Neural cell (in vitro differentiated cells): ENCODE measurements at regions not wholly inside any gene's neighbourhood (a gene's known extent, or its start where the extent isn't known, plus 50 kb on each side); places are given as distances from the start of the nearest gene placed in this dataset.
"Not testable (repeated sequence)": the region's sequence is repeated elsewhere in the genome, so short reads cannot be mapped to it uniquely, and the experiment has no call there.

Experiments used
- H2AFZ ChIP-seq: fragments of 200-600, 300-800 bp; sonication (generic), shearing (Covaris generic); 2 replicates; pipeline ENCODE4 v1.6.0; 2014; ENCODE audit warnings: low read depth, mild to moderate bottlenecking, antibody characterized with exemption, low read length, moderate library complexity
- H3F3A ChIP-seq: fragments of 200-600 bp; shearing (Covaris generic); 2 replicates; pipeline ENCODE4 v1.6.1; 2016; ENCODE audit warnings: mild to moderate bottlenecking, moderate library complexity, mixed read lengths, antibody characterized with exemption, low read length; ENCODE audit not compliant: insufficient read depth, poor library complexity, severe bottlenecking
- H3K27ac ChIP-seq: fragments of 200-600, 300-800 bp; sonication (generic), shearing (Covaris generic); 2 replicates; pipeline ENCODE4 v1.5.1; 2014; ENCODE audit warnings: mild to moderate bottlenecking, low read length, moderate library complexity
- H3K27me3 ChIP-seq: fragments of 300-800, 200-600 bp; sonication (generic), shearing (Covaris generic); 2 replicates; pipeline ENCODE4 v1.6.0; 2014; ENCODE audit warnings: mild to moderate bottlenecking, low read depth, low read length, moderate library complexity; ENCODE audit not compliant: insufficient read depth
- H3K36me3 ChIP-seq: fragments of 300-800, 200-600 bp; sonication (generic), shearing (Covaris generic); 2 replicates; pipeline ENCODE4 v1.5.1; 2014; ENCODE audit warnings: mild to moderate bottlenecking, antibody characterized with exemption, low read length, moderate library complexity; ENCODE audit not compliant: insufficient read depth
- H3K4me2 ChIP-seq: fragments of 300-800, 200-600 bp; sonication (generic), shearing (Covaris generic); 2 replicates; pipeline ENCODE4 v1.6.0; 2014; ENCODE audit warnings: mild to moderate bottlenecking, low read length
- H3K4me3 ChIP-seq: fragments of 300-800, 200-600 bp; sonication (generic), shearing (Covaris generic); 2 replicates; pipeline ENCODE4 v1.5.1; 2014; ENCODE audit warnings: mild to moderate bottlenecking, low read length, moderate library complexity
- H3K79me2 ChIP-seq: fragments of 200-600 bp; shearing (Covaris generic); replicated peaks from 2 replicates; pipeline ENCODE4 v1.6.0; 2014; ENCODE audit warnings: mild to moderate bottlenecking, low read length, moderate library complexity; ENCODE audit not compliant: insufficient read depth
- H3K9ac ChIP-seq: fragments of 300-800, 200-600 bp; sonication (generic), shearing (Covaris generic); 2 replicates; pipeline ENCODE4 v1.6.1; 2016; ENCODE audit warnings: mild to moderate bottlenecking, low read length, mixed read lengths
- H3K9me2 ChIP-seq: fragments of 200-600 bp; shearing (Covaris generic); 2 replicates; pipeline ENCODE4 v1.6.1; 2016; ENCODE audit warnings: mild to moderate bottlenecking, low read length, mixed read lengths; ENCODE audit not compliant: insufficient read depth
- H3K9me3 ChIP-seq: fragments of 200-600, 300-800 bp; sonication (generic), shearing (Covaris generic); 2 replicates; pipeline ENCODE4 v1.6.1; 2016; ENCODE audit warnings: mild to moderate bottlenecking, mixed run types, low read length, moderate library complexity, mixed read lengths
- H4K20me1 ChIP-seq: fragments of 200-600 bp; shearing (Covaris generic); 2 replicates; pipeline ENCODE4 v1.6.1; 2016; ENCODE audit warnings: mild to moderate bottlenecking, mixed run types; ENCODE audit not compliant: insufficient read depth
- EP300 ChIP-seq: fragments of 450-650 bp; conservative IDR thresholded peaks from 2 replicates; pipeline ENCODE4 v1.6.1; 2014; ENCODE audit warnings: antibody characterized with exemption, mild to moderate bottlenecking, moderate library complexity; ENCODE audit not compliant: poor library complexity, severe bottlenecking
- EZH2 ChIP-seq: fragments of 200-600, 300-800 bp; shearing (Covaris generic), sonication (generic); IDR thresholded peaks from 2 replicates; pipeline ENCODE4 v1.6.1; 2014; ENCODE audit warnings: antibody characterized with exemption, low read length, borderline replicate concordance, mild to moderate bottlenecking; ENCODE audit not compliant: insufficient read depth, poor library complexity, severe bottlenecking
- MXI1 ChIP-seq: fragments of 450-650 bp; conservative IDR thresholded peaks from 2 replicates; pipeline ENCODE4 v1.6.1; 2014; ENCODE audit warnings: antibody characterized with exemption, mild to moderate bottlenecking; ENCODE audit not compliant: poor library complexity, severe bottlenecking
- POLR2AphosphoS5 ChIP-seq: IDR thresholded peaks from 2 replicates; pipeline ENCODE4 v1.6.1; 2012
- RAD21 ChIP-seq: fragments of 450-650 bp; conservative IDR thresholded peaks from 2 replicates; pipeline ENCODE4 v1.6.1; 2014; ENCODE audit warnings: antibody characterized with exemption, mild to moderate bottlenecking, moderate library complexity
- REST ChIP-seq: IDR thresholded peaks from 2 replicates; pipeline ENCODE4 v1.6.1; 2012; ENCODE audit warnings: borderline replicate concordance
- SMC3 ChIP-seq: fragments of 450-650 bp; conservative IDR thresholded peaks from 2 replicates; pipeline ENCODE4 v1.6.1; 2014; ENCODE audit warnings: antibody characterized with exemption, mild to moderate bottlenecking, moderate library complexity; ENCODE audit not compliant: poor library complexity
- TAF1 ChIP-seq: IDR thresholded peaks from 2 replicates; pipeline ENCODE4 v1.6.1; 2012; ENCODE audit warnings: low read depth
- TF ChIP-seq, protein P1 (sequence below): fragments of 450-650 bp; IDR thresholded peaks from 2 replicates; pipeline ENCODE4 v1.5.1; 2014; ENCODE audit warnings: antibody characterized with exemption, mild to moderate bottlenecking, moderate library complexity; ENCODE audit not compliant: poor library complexity, severe bottlenecking

DNA sequence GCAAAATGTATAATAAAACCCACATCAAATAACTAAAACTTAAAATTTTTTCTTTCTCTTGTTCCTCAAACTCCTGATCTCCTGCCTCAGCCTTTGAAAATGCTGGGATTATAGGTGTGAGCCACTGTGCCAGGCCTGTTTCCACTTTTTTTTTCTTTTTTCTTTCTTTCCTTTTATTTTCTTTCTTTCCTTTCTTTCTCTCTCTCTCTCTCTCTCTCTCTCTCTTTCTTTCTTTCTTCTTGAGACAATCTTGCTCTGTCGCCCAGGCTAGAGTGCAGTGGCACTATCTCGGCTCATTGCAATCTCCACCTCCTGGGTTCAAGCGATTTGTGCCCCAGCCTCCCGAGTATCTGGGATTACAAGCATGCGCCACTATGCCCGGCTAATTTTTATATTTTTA is 164.6 kb downstream of the OR2B2 start:
- peaks cover 8% of the 10 kb centered on the region for H3K27me3 ChIP-seq
- H3K4me3 ChIP-seq, result no peak overlapping the region
- no peak overlapping the region for H2AFZ ChIP-seq

DNA sequence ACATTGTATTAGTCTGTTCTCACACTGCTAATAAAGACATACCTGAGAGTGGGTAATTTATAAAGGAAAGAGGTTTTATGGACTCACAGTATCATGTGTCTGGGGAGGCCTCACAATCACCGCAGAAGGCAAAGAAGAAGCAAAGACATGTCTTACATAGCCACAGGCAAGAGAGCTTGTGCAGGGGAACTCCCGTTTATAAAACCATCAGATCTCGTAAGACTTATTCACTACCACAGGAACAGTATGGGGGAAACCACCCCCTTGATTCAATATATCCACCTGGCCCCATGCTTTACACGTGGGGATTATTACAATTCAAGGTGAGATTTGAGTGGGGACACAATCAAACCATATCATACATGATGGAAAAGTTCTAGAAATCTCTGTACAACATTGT is 165.3 kb downstream of the OR2B2 start:
- H3K79me2 ChIP-seq, H3K27ac ChIP-seq, H3K36me3 ChIP-seq, H3K4me2 ChIP-seq, H3K9me3 ChIP-seq, H3K9ac ChIP-seq, H3K4me3 ChIP-seq, H3K27me3 ChIP-seq, H3K9me2 ChIP-seq, H2AFZ ChIP-seq, H4K20me1 ChIP-seq, H3F3A ChIP-seq: not testable (repeated sequence)

More for the DNA sequence above, 164.6 kb downstream of the OR2B2 start:
- Histone ChIP-seq H3K9me3 (no peaks in the 10 kb centered on the region), H3K9ac (no peak overlapping the region), H3K4me2 (no peak overlapping the region), H3K9me2 (no peaks in the 10 kb centered on the region), H3K36me3 (no peaks in the 10 kb centered on the region), H3F3A (no peaks in the 10 kb centered on the region), H3K79me2 (no peaks in the 10 kb centered on the region), H4K20me1 (no peaks in the 10 kb centered on the region), H3K27ac (no peak overlapping the region)
- TF ChIP-seq EZH2 (no peak), MXI1 (no peak), REST (no peak), TAF1 (no peak), SMC3 (no peak), EP300 (no peak), POLR2AphosphoS5 (no peak), RAD21 (no peak)
- TF ChIP-seq, protein P1, sequence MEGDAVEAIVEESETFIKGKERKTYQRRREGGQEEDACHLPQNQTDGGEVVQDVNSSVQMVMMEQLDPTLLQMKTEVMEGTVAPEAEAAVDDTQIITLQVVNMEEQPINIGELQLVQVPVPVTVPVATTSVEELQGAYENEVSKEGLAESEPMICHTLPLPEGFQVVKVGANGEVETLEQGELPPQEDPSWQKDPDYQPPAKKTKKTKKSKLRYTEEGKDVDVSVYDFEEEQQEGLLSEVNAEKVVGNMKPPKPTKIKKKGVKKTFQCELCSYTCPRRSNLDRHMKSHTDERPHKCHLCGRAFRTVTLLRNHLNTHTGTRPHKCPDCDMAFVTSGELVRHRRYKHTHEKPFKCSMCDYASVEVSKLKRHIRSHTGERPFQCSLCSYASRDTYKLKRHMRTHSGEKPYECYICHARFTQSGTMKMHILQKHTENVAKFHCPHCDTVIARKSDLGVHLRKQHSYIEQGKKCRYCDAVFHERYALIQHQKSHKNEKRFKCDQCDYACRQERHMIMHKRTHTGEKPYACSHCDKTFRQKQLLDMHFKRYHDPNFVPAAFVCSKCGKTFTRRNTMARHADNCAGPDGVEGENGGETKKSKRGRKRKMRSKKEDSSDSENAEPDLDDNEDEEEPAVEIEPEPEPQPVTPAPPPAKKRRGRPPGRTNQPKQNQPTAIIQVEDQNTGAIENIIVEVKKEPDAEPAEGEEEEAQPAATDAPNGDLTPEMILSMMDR, result no peak

DNA sequence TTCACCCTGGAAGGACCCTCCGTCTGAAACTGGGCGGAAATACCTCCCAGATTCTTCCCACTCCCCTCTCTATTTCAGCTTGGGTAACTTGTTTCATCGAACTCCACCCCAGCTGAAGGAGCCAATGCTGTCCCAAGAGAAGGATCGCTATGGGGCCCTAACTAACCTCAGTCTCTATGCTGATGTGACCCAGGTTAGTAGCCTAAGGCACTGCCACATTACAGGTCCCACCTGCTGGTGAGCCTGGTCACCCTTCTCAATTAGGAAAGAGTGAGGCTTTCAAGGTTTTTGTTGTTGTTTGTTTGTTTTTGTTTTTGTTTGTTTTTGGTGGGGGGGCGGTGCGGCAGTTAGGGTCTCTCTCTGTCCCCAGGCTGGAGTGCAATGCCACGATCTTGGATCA is 168.4 kb downstream of the OR2B2 start:
- Histone ChIP-seq H3K9ac (no peak overlapping the region), H3K27ac (no peak overlapping the region), H3K36me3 (no peaks in the 10 kb centered on the region), H3K79me2 (no peaks in the 10 kb centered on the region), H2AFZ (no peak overlapping the region), H3F3A (no peaks in the 10 kb centered on the region), H3K4me3 (no peak overlapping the region), H3K9me3 (no peaks in the 10 kb centered on the region), H3K9me2 (no peaks in the 10 kb centered on the region), H3K27me3 (peaks cover 8% of the 10 kb centered on the region), H4K20me1 (no peaks in the 10 kb centered on the region), H3K4me2 (no peak overlapping the region)
- TF ChIP-seq REST, result no peak
- no peak for TF ChIP-seq RAD21
- TF ChIP-seq MXI1, result no peak
- TF ChIP-seq EZH2, result no peak
- TF ChIP-seq POLR2AphosphoS5, result no peak
- no peak for TF ChIP-seq TAF1
- no peak for TF ChIP-seq EP300
- no peak for TF ChIP-seq SMC3
